ENCODE measurements at regions not wholly inside any gene's neighbourhood (a gene's known extent, or its start where the extent isn't known, plus 50 kb on each side); places are given as distances from the start of the nearest gene placed in this dataset.
A peak's percentile ranks its signal among the peaks of the same experiment; 100 is the strongest.

GRCh38 chr4:160009656-160010493 lies 907.0 kb downstream of the RAPGEF2 start:
- no peak for TF ChIP-seq CTCF (IDR thresholded peaks at IDR 0.05; ENCODE audit: control insufficient read depth, extremely low read depth, insufficient read depth)
- DNase-seq (ENCODE audit: low read depth), result peak; percentile 21
- H3K4me3 ChIP-seq (ENCODE audit: low read depth, low read length), result no peak overlapping the region

- TF ChIP-seq CTCF (IDR thresholded peaks at IDR 0.05; ENCODE audit: control insufficient read depth, extremely low read depth, insufficient read depth), result no peak
- no peak overlapping the region for H3K4me3 ChIP-seq (ENCODE audit: low read depth, low read length)
- DNase-seq (ENCODE audit: low read depth), result no peak
These were observed 917.1 kb downstream of the RAPGEF2 start for GRCh38 chr4:160019936-160020335.

GRCh38 chr4:160020804-160021203 lies 917.9 kb downstream of the RAPGEF2 start:
- H3K4me3 ChIP-seq (ENCODE audit: low read depth, low read length), result no peak overlapping the region
- TF ChIP-seq CTCF (IDR thresholded peaks at IDR 0.05; ENCODE audit: control insufficient read depth, extremely low read depth, insufficient read depth), result no peak
- no peak for DNase-seq (ENCODE audit: low read depth)

DNA sequence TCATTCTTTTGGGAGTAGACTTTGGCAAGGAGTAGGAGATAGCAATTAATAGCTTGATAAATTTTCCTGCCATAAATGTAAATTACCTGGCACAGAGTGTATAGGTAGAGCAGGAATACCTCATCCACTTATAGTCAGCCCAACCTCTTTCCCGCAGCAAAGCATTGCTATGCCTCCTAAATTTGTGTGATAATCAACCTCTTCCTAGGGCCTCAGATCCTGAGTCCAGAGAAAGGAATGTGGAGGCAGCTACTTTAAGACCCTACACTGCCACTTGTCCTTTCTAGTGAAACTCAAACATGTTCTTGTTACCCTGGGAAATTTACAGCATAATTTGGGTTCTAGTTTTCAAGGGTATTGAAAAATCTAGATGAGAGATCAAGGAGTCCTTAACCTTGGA lies 919.0 kb downstream of the RAPGEF2 start:
- no peak overlapping the region for H3K4me3 ChIP-seq (ENCODE audit: low read depth, low read length)
- DNase-seq (ENCODE audit: low read depth), result no peak
- TF ChIP-seq CTCF (IDR thresholded peaks at IDR 0.05; ENCODE audit: control insufficient read depth, extremely low read depth, insufficient read depth), result no peak

- no peak for DNase-seq (ENCODE audit: low read depth)
- H3K4me3 ChIP-seq (ENCODE audit: low read depth, low read length), result no peak overlapping the region
- no peak for TF ChIP-seq CTCF (IDR thresholded peaks at IDR 0.05; ENCODE audit: control insufficient read depth, extremely low read depth, insufficient read depth)
These were observed 923.8 kb downstream of the RAPGEF2 start for GRCh38 chr4:160026721-160027120.

DNA sequence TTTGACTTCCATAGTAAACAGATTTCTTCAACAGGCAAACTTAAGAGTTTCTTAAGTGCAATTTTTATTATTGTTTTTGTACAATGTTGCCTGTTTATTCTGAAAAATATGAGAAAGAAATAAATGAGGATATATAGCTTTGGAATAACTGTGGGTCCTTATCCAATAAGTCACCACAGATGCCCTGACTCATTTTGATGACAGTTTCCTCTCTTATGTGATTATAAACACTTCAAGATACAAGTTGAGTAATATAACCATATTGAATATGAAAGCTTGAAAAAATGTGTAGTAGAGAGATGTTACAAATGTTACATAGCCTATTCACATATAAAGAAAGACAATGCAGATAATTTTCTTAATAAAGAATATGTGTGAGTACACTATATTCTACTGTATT lies 931.6 kb downstream of the RAPGEF2 start:
- no peak overlapping the region for H3K4me3 ChIP-seq (ENCODE audit: low read depth, low read length)
- no peak for DNase-seq (ENCODE audit: low read depth)
- TF ChIP-seq CTCF (IDR thresholded peaks at IDR 0.05; ENCODE audit: control insufficient read depth, extremely low read depth, insufficient read depth), result no peak

DNA sequence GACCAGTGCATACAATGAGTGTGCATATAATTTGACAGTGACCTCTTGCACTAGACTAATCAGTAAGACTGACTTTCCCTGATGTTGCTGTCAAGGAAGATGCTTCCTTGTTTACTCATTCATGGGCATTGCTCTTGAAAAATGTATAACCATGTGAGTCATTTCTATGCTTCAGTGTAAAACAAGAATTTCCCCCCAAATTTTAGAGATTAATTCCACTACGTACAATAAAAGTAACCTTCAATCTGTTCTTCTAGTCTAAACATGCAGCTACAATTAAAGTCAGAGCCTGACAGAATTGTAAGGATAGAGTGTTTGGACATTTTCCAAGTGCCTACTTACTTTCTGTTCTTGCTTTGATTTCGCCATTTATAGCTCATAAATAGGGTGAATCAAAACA lies 935.7 kb downstream of the RAPGEF2 start:
- TF ChIP-seq CTCF (IDR thresholded peaks at IDR 0.05; ENCODE audit: control insufficient read depth, extremely low read depth, insufficient read depth), result no peak
- DNase-seq (ENCODE audit: low read depth), result no peak

More for the DNA sequence above, 935.7 kb downstream of the RAPGEF2 start:
- H3K4me3 ChIP-seq (ENCODE audit: low read depth, low read length), result no peak overlapping the region
